Endothelial cell (in vitro differentiated cells): ENCODE measurements at regions not wholly inside any gene's neighbourhood (a gene's known extent, or its start where the extent isn't known, plus 50 kb on each side); places are given as distances from the start of the nearest gene placed in this dataset.

Experiments used
- DNase-seq: peaks from one replicate; pipeline ENCODE4 v3.0.0; 2021; ENCODE audit warnings: low spot score
- H3K27ac Mint-ChIP-seq: one replicate; pipeline ENCODE4 v1.8.0; 2021; ENCODE audit warnings: mixed read lengths, inconsistent platforms; ENCODE audit not compliant: unreplicated experiment
- H3K27me3 Mint-ChIP-seq: one replicate; pipeline ENCODE4 v1.8.0; 2021; ENCODE audit warnings: mild to moderate bottlenecking, moderate library complexity, mixed read lengths, inconsistent platforms; ENCODE audit not compliant: unreplicated experiment
- H3K36me3 Mint-ChIP-seq: one replicate; pipeline ENCODE4 v1.8.0; 2021; ENCODE audit warnings: mild to moderate bottlenecking, low read depth, mixed read lengths, inconsistent platforms; ENCODE audit not compliant: unreplicated experiment
- H3K4me1 Mint-ChIP-seq: one replicate; pipeline ENCODE4 v1.8.0; 2021; ENCODE audit warnings: mild to moderate bottlenecking, mixed read lengths, inconsistent platforms; ENCODE audit not compliant: unreplicated experiment
- H3K4me3 Mint-ChIP-seq: one replicate; pipeline ENCODE4 v1.8.0; 2021; ENCODE audit warnings: mild to moderate bottlenecking, mixed read lengths, inconsistent platforms; ENCODE audit not compliant: unreplicated experiment
- H3K9me3 Mint-ChIP-seq: one replicate; pipeline ENCODE4 v1.8.0; 2021; ENCODE audit warnings: mixed read lengths, inconsistent platforms; ENCODE audit not compliant: unreplicated experiment
- TF ChIP-seq, protein P1 (sequence below): fragments of 200-600 bp; sonication (generic); IDR thresholded peaks from one replicate; pipeline ENCODE4 v1.5.0; 2021; ENCODE audit warnings: antibody characterized with exemption; ENCODE audit not compliant: unreplicated experiment

DNA sequence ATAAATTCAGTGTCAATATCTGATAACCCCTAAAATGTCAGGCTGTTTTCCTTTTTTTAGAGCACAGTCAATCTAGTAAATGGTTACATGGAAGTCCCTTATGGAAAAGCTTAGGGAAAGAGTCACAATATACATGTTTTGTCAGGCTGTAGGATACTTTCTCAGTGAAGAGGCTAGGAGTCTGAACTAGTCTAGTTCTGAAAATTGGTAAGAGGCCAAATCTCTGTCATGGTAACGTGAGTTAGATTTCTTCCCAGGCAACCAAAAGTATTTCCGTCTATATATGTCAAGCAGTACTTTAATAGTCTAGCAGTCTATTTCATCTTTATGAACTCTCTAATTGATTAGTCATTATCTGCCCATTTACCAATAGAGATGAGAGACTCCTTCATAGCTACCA lies 215.9 kb upstream of the LRRC3B start:
- Mint-ChIP-seq H3K27me3 (no peaks in the 10 kb centered on the region), H3K27ac (no peak overlapping the region), H3K9me3 (peaks cover 4% of the 10 kb centered on the region), H3K4me1 (no peaks in the 10 kb centered on the region), H3K4me3 (no peak overlapping the region), H3K36me3 (no peaks in the 10 kb centered on the region)
- TF ChIP-seq, protein P1, sequence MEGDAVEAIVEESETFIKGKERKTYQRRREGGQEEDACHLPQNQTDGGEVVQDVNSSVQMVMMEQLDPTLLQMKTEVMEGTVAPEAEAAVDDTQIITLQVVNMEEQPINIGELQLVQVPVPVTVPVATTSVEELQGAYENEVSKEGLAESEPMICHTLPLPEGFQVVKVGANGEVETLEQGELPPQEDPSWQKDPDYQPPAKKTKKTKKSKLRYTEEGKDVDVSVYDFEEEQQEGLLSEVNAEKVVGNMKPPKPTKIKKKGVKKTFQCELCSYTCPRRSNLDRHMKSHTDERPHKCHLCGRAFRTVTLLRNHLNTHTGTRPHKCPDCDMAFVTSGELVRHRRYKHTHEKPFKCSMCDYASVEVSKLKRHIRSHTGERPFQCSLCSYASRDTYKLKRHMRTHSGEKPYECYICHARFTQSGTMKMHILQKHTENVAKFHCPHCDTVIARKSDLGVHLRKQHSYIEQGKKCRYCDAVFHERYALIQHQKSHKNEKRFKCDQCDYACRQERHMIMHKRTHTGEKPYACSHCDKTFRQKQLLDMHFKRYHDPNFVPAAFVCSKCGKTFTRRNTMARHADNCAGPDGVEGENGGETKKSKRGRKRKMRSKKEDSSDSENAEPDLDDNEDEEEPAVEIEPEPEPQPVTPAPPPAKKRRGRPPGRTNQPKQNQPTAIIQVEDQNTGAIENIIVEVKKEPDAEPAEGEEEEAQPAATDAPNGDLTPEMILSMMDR = no peak
- DNase-seq = no peak

DNA sequence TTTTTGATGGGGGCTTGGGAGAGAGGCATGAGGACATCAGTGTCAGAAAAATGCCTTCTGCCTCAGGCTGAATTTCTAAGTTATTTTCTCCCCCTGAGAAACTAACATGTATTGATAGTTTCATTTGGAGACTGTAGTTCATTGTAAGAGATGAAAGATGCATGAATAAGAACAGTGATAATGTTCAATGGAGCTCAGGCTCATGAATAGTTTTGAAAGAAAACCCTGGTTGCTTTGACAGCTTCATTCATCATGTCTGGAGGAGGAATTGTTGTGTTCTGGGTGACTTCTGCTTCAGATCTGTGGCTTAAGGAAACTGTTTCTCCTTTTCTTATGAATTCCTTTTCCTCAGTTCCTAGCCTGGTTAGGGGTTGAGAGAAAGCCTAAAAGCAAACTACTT lies 204.0 kb upstream of the LRRC3B start:
- DNase-seq = no peak
- Mint-ChIP-seq H3K4me3 (no peak overlapping the region), H3K27ac (no peak overlapping the region), H3K36me3 (no peaks in the 10 kb centered on the region), H3K27me3 (no peaks in the 10 kb centered on the region), H3K9me3 (no peaks in the 10 kb centered on the region), H3K4me1 (no peaks in the 10 kb centered on the region)
- TF ChIP-seq, protein P1 = no peak

DNA sequence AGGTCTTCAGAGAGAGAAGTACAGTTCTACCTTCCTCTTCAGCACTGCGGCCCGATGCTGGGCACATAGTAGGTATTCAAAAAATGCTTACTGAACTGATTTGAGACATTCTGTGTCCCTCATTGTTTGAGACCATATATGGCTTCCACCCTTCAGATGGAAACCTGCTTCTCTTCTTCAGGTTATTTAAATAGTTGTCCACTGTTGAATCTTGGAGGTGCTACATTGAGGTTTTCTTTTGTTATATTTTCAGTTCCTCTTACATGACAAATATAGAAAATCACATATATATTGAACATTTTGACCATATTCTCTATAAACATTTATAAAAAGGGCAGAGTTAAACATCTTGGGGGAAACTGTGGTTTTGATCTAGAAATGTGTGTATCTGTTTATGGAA lies 200.2 kb upstream of the LRRC3B start:
- H3K4me3 Mint-ChIP-seq = no peak overlapping the region
- TF ChIP-seq, protein P1 = no peak
- H3K27ac Mint-ChIP-seq = no peak overlapping the region
- H3K4me1 Mint-ChIP-seq = no peaks in the 10 kb centered on the region
- no peak for DNase-seq
- no peaks in the 10 kb centered on the region for H3K9me3 Mint-ChIP-seq
- H3K36me3 Mint-ChIP-seq = no peaks in the 10 kb centered on the region
- H3K27me3 Mint-ChIP-seq = no peaks in the 10 kb centered on the region

DNA sequence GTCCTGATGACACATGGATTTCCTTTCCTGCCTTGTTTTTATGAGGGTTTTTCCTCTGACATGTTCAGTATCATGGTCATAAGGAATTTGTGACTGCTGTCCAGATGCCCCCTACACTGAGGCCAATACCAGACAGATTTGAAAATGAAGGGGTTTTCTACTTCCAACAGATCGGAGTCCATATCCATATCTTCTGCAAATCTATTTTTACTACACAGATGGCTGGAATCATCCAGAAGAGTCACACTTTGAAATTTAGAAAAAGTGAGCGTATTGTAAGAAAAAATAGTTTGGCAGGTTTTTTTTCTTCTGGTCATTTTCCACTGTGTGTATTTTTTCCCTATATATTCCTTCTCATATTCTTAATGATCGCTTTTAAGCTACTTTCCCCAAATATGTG lies 197.5 kb upstream of the LRRC3B start:
- Mint-ChIP-seq H3K27ac (no peak overlapping the region), H3K4me3 (no peak overlapping the region), H3K9me3 (no peaks in the 10 kb centered on the region), H3K4me1 (no peaks in the 10 kb centered on the region), H3K27me3 (no peaks in the 10 kb centered on the region), H3K36me3 (no peaks in the 10 kb centered on the region)
- no peak for DNase-seq
- TF ChIP-seq, protein P1 = no peak

DNA sequence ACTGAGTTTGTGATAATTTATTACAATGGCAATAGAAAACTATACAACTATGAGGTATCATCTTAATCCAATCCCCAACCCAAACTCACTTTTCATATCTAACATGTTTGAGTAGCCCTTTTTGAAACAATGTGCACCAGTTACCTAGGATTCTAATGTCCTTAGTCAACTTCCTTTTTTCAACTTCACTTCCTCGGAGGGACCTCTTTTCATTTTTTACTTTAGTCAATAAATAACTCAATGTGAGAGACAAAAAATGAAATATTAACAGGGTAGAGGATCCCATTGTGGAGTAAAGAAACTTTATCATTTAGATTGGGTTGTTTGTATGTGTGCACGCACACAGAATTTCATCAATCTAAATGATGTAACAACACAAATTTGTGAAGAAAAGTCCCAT lies 193.6 kb upstream of the LRRC3B start:
- Mint-ChIP-seq H3K4me3 (no peak overlapping the region), H3K27ac (no peak overlapping the region), H3K36me3 (no peaks in the 10 kb centered on the region), H3K4me1 (no peaks in the 10 kb centered on the region), H3K9me3 (no peaks in the 10 kb centered on the region), H3K27me3 (no peaks in the 10 kb centered on the region)
- DNase-seq = no peak
- TF ChIP-seq, protein P1 = no peak
